OCI-LY7 (cell line): ENCODE measurements at regions not wholly inside any gene's neighbourhood (a gene's known extent, or its start where the extent isn't known, plus 50 kb on each side); places are given as distances from the start of the nearest gene placed in this dataset.
"Not testable (repeated sequence)": the region's sequence is repeated elsewhere in the genome, so short reads cannot be mapped to it uniquely, and the experiment has no call there.

ENCODE experiments used
- EZH2phosphoT487 ChIP-seq: fragments of 200-600 bp; sonication (generic); IDR thresholded peaks from 2 replicates; pipeline ENCODE4 v1.6.1; 2018; ENCODE audit warnings: low read depth, borderline replicate concordance, mild to moderate bottlenecking, mixed run types, antibody characterized with exemption, low read length, moderate library complexity, mixed read lengths
- TF ChIP-seq, protein P1 (sequence below): fragments of 200-600 bp; sonication (generic); conservative IDR thresholded peaks from 2 replicates; pipeline ENCODE4 v1.5.1; 2014; ENCODE audit warnings: mild to moderate bottlenecking, antibody characterized with exemption, low read length, moderate library complexity, mixed read lengths

GRCh38 chr11:67768001-67768730, 93.7 kb upstream of the ALDH3B2 start:
- TF ChIP-seq, protein P1, sequence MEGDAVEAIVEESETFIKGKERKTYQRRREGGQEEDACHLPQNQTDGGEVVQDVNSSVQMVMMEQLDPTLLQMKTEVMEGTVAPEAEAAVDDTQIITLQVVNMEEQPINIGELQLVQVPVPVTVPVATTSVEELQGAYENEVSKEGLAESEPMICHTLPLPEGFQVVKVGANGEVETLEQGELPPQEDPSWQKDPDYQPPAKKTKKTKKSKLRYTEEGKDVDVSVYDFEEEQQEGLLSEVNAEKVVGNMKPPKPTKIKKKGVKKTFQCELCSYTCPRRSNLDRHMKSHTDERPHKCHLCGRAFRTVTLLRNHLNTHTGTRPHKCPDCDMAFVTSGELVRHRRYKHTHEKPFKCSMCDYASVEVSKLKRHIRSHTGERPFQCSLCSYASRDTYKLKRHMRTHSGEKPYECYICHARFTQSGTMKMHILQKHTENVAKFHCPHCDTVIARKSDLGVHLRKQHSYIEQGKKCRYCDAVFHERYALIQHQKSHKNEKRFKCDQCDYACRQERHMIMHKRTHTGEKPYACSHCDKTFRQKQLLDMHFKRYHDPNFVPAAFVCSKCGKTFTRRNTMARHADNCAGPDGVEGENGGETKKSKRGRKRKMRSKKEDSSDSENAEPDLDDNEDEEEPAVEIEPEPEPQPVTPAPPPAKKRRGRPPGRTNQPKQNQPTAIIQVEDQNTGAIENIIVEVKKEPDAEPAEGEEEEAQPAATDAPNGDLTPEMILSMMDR: not testable (repeated sequence)
- TF ChIP-seq EZH2phosphoT487: not testable (repeated sequence)
